ENCODE measurements at regions not wholly inside any gene's neighbourhood (a gene's known extent, or its start where the extent isn't known, plus 50 kb on each side); places are given as distances from the start of the nearest gene placed in this dataset.

GRCh38 chr12:34190054-34190453 lies 167.8 kb downstream of the ALG10 start:
- Mint-ChIP-seq H3K4me1 (ENCODE audit: low read depth, unreplicated experiment) (no peaks in the 10 kb centered on the region), H3K9me3 (ENCODE audit: low read depth, unreplicated experiment) (peaks cover 2% of the 10 kb centered on the region), H3K27me3 (ENCODE audit: unreplicated experiment) (no peaks in the 10 kb centered on the region), H3K36me3 (ENCODE audit: insufficient read depth, unreplicated experiment) (no peaks in the 10 kb centered on the region), H3K4me3 (ENCODE audit: low read depth, unreplicated experiment) (no peak overlapping the region), H3K27ac (ENCODE audit: unreplicated experiment) (no peak overlapping the region)
- no peak for DNase-seq
- intact Hi-C loops (cut with micrococcal nuclease; ENCODE audit: unreplicated experiment): no loop called here
- BruUV-seq (replicated peaks): no TSS peak
- CTCF ChIA-PET: no interaction called here
- TF ChIP-seq CTCF (IDR thresholded peaks at IDR 0.05; ENCODE audit: unreplicated experiment): no peak

- Mint-ChIP-seq H3K36me3 (ENCODE audit: insufficient read depth, unreplicated experiment) (no peaks in the 10 kb centered on the region), H3K9me3 (ENCODE audit: low read depth, unreplicated experiment) (peaks cover 2% of the 10 kb centered on the region), H3K4me3 (ENCODE audit: low read depth, unreplicated experiment) (no peak overlapping the region), H3K27ac (ENCODE audit: unreplicated experiment) (no peak overlapping the region), H3K27me3 (ENCODE audit: unreplicated experiment) (no peaks in the 10 kb centered on the region), H3K4me1 (ENCODE audit: low read depth, unreplicated experiment) (no peaks in the 10 kb centered on the region)
- no TSS peak for BruUV-seq (replicated peaks)
- DNase-seq: no peak
- CTCF ChIA-PET: no interaction called here
- intact Hi-C loops (cut with micrococcal nuclease; ENCODE audit: unreplicated experiment): no loop called here
- no peak for TF ChIP-seq CTCF (IDR thresholded peaks at IDR 0.05; ENCODE audit: unreplicated experiment)
Observed at GRCh38 chr12:34198924-34199323, 176.6 kb downstream of the ALG10 start.

GRCh38 chr12:34203866-34204620 lies 181.7 kb downstream of the ALG10 start:
- BruUV-seq (replicated peaks): no TSS peak
- H3K27me3 Mint-ChIP-seq (ENCODE audit: unreplicated experiment): no peaks in the 10 kb centered on the region
- H3K4me3 Mint-ChIP-seq (ENCODE audit: low read depth, unreplicated experiment): no peak overlapping the region
- H3K4me1 Mint-ChIP-seq (ENCODE audit: low read depth, unreplicated experiment): no peaks in the 10 kb centered on the region
- no peaks in the 10 kb centered on the region for H3K36me3 Mint-ChIP-seq (ENCODE audit: insufficient read depth, unreplicated experiment)
- H3K27ac Mint-ChIP-seq (ENCODE audit: unreplicated experiment): no peak overlapping the region
- CTCF ChIA-PET: no interaction called here
- DNase-seq: no peak
- intact Hi-C loops (cut with micrococcal nuclease; ENCODE audit: unreplicated experiment): no loop called here
- TF ChIP-seq CTCF (IDR thresholded peaks at IDR 0.05; ENCODE audit: unreplicated experiment): no peak
- H3K9me3 Mint-ChIP-seq (ENCODE audit: low read depth, unreplicated experiment): peaks cover 14% of the 10 kb centered on the region

GRCh38 chr12:34204830-34205285 lies 182.6 kb downstream of the ALG10 start:
- BruUV-seq (replicated peaks): no TSS peak
- intact Hi-C loops (cut with micrococcal nuclease; ENCODE audit: unreplicated experiment): no loop called here
- no peaks in the 10 kb centered on the region for H3K27me3 Mint-ChIP-seq (ENCODE audit: unreplicated experiment)
- no peak for TF ChIP-seq CTCF (IDR thresholded peaks at IDR 0.05; ENCODE audit: unreplicated experiment)
- no peak overlapping the region for H3K4me3 Mint-ChIP-seq (ENCODE audit: low read depth, unreplicated experiment)
- no peak for DNase-seq
- peaks cover 14% of the 10 kb centered on the region for H3K9me3 Mint-ChIP-seq (ENCODE audit: low read depth, unreplicated experiment)
- no peak overlapping the region for H3K27ac Mint-ChIP-seq (ENCODE audit: unreplicated experiment)
- CTCF ChIA-PET: no interaction called here
- no peaks in the 10 kb centered on the region for H3K4me1 Mint-ChIP-seq (ENCODE audit: low read depth, unreplicated experiment)
- H3K36me3 Mint-ChIP-seq (ENCODE audit: insufficient read depth, unreplicated experiment): no peaks in the 10 kb centered on the region

Data from Calu3 (cell line).